PC-9 (cell line): ENCODE measurements at regions not wholly inside any gene's neighbourhood (a gene's known extent, or its start where the extent isn't known, plus 50 kb on each side); places are given as distances from the start of the nearest gene placed in this dataset.

Experiments used
- EZH2 ChIP-seq: fragments of 200-600 bp; sonication (generic); IDR thresholded peaks from 2 replicates; pipeline ENCODE4 v1.8.0; 2017; ENCODE audit warnings: antibody characterized with exemption, low read depth
- TF ChIP-seq, protein P1 (sequence below): fragments of 200-600 bp; sonication (generic); conservative IDR thresholded peaks from 2 replicates; pipeline ENCODE4 v1.6.1; 2017; ENCODE audit warnings: mixed run types, antibody characterized with exemption, mild to moderate bottlenecking, moderate library complexity

DNA sequence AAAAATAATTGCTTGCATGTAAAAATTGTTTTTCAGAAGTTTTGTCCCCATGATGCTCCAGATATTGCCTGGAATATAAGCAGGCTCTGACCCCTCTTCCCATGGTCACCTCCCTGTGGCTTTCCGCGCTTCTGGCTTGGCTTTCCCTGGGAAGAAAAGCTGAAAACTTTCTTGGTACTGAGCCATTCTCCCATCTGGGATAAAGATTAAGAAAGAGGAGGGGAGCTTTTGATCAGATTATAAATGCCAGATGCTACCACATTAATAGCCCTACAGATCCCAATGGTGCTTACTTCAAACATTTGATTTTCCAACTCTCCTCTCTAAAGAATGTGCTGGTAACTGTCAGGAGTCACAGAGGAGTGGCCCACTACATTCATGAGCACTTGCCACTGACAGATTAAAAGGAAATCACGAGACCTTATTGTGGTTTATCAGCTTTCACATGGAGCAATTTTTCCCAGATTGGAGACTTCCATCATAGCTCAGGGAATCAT, 54.4 kb upstream of the GAB1 start:
- TF ChIP-seq, protein P1, sequence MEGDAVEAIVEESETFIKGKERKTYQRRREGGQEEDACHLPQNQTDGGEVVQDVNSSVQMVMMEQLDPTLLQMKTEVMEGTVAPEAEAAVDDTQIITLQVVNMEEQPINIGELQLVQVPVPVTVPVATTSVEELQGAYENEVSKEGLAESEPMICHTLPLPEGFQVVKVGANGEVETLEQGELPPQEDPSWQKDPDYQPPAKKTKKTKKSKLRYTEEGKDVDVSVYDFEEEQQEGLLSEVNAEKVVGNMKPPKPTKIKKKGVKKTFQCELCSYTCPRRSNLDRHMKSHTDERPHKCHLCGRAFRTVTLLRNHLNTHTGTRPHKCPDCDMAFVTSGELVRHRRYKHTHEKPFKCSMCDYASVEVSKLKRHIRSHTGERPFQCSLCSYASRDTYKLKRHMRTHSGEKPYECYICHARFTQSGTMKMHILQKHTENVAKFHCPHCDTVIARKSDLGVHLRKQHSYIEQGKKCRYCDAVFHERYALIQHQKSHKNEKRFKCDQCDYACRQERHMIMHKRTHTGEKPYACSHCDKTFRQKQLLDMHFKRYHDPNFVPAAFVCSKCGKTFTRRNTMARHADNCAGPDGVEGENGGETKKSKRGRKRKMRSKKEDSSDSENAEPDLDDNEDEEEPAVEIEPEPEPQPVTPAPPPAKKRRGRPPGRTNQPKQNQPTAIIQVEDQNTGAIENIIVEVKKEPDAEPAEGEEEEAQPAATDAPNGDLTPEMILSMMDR: no peak
- TF ChIP-seq EZH2: no peak
